K562 (cell line): ENCODE measurements at regions not wholly inside any gene's neighbourhood (a gene's known extent, or its start where the extent isn't known, plus 50 kb on each side); places are given as distances from the start of the nearest gene placed in this dataset.
A peak's percentile ranks its signal among the peaks of the same experiment; 100 is the strongest.

Source experiments
- ATAC-seq: fragments of 200-7000 bp; cut with Tn5 transposase; 3 replicates; pipeline ENCODE4 v1.9.1; 2020; ENCODE audit warnings: moderate library complexity
- BruUV-seq: library from RNA; stranded (reverse); fragments of 400-500 nt; replicated peaks from 2 replicates; lab custom pipeline; 2021; lab: Mats Ljungman, UMichigan
- CTCF ChIA-PET: fragments of 300-600 bp; formaldehyde crosslinking; extraction: SDS; loops from one replicate; lab custom pipeline; 2021; ENCODE audit warnings: low intra/inter-chr PET ratio; lab: Yijun Ruan, JAX
- POLR2A ChIA-PET: fragments of 300-600, 350-650 bp; sonication (Branson Sonifier 250); formaldehyde crosslinking; extraction: SDS; loops from one replicate; lab custom pipeline; 2021; ENCODE audit warnings: antibody characterized with exemption, inconsistent platforms; lab: Yijun Ruan, JAX
- DNase-seq, 4 experiments: peaks; one replicate each; pipeline versions ENCODE4 v3.0.0 to v3.0.0-alpha.2; 2011 to 2018; ENCODE audit warnings: low spot score in 3 of 4, mixed read lengths in 3 of 4; ENCODE audit errors: extremely low read depth in 1 of 4
- FAIRE-seq: peaks from 2 replicates; lab custom pipeline; 2011; peaks lifted over from hg19 to GRCh38; lab: Jason Lieb, UNC
- H2AFZ ChIP-seq: 2 replicates; pipeline ENCODE4 v1.6.0; 2011; ENCODE audit warnings: low read depth, low read length, control low read depth, inconsistent platforms
- H3K27ac ChIP-seq: fragments of 200-600 bp; 3 replicates; pipeline ENCODE4 v1.8.0; 2011; ENCODE audit warnings: low read depth, mild to moderate bottlenecking, control low read depth, inconsistent platforms, low read length, moderate library complexity, mixed read lengths; ENCODE audit errors: extremely low read depth
- H3K27me3 ChIP-seq, 2 experiments: fragments of 300-600 bp in 1 of 2; 2 replicates in 1 of 2; 3 replicates in 1 of 2; pipeline versions ENCODE4 v1.6.0 to v1.8.0; 2011; ENCODE audit warnings: inconsistent platforms in 2 of 2, low read length in 2 of 2, mild to moderate bottlenecking in 1 of 2, mixed read lengths in 1 of 2, moderate library complexity in 1 of 2; ENCODE audit not compliant: control insufficient read depth in 2 of 2, insufficient read depth in 2 of 2
- H3K36me3 ChIP-seq: fragments of 300-600 bp; 3 replicates; pipeline ENCODE4 v1.8.0; 2011; ENCODE audit warnings: mild to moderate bottlenecking, low read length, inconsistent platforms; ENCODE audit not compliant: control insufficient read depth, insufficient read depth
- H3K4me1 ChIP-seq, 2 experiments: fragments of 200-600 bp in 1 of 2; replicated peaks in 1 of 2; 2 replicates in 1 of 2; 3 replicates in 1 of 2; pipeline versions ENCODE4 v1.5.1 to v1.8.0; 2011; ENCODE audit warnings: inconsistent platforms in 2 of 2, low read length in 2 of 2, mild to moderate bottlenecking in 1 of 2, mixed read lengths in 1 of 2, moderate library complexity in 1 of 2; ENCODE audit not compliant: control insufficient read depth in 2 of 2, insufficient read depth in 2 of 2
- H3K4me2 ChIP-seq: 2 replicates; pipeline ENCODE4 v1.6.1; 2011; ENCODE audit warnings: low read length, control low read depth, inconsistent platforms, mixed read lengths; ENCODE audit not compliant: insufficient read depth
- H3K4me3 ChIP-seq: fragments of 200-600 bp; sonication (generic), shearing (Covaris generic); 2 replicates; pipeline ENCODE4 v1.5.1; 2016; ENCODE audit warnings: control low read depth, inconsistent platforms
- H3K79me2 ChIP-seq: fragments of 200-600 bp; 3 replicates; pipeline ENCODE4 v1.8.0; 2011; ENCODE audit warnings: low read length, inconsistent platforms; ENCODE audit not compliant: control insufficient read depth, insufficient read depth
- H3K9ac ChIP-seq, 2 experiments: 2 replicates each; pipeline versions ENCODE4 v1.6.0 to v1.6.1; 2011; ENCODE audit warnings: low read depth in 2 of 2, low read length in 2 of 2, control low read depth in 1 of 2, inconsistent platforms in 1 of 2, mild to moderate bottlenecking in 1 of 2, mixed read lengths in 1 of 2; ENCODE audit not compliant: insufficient read depth in 1 of 2
- H3K9me1 ChIP-seq: one replicate; pipeline ENCODE4 v1.6.0; 2011; ENCODE audit warnings: inconsistent platforms, mild to moderate bottlenecking, low read length, moderate library complexity; ENCODE audit not compliant: control insufficient read depth, insufficient read depth
- H3K9me3 ChIP-seq: replicated peaks from 2 replicates; pipeline ENCODE4 v1.5.1; 2011; ENCODE audit warnings: low read depth, low read length, inconsistent platforms; ENCODE audit not compliant: control insufficient read depth, insufficient read depth
- H4K20me1 ChIP-seq: replicated peaks from 2 replicates; pipeline ENCODE4 v1.6.1; 2011; ENCODE audit warnings: low read length, inconsistent platforms, mixed read lengths; ENCODE audit not compliant: control insufficient read depth, insufficient read depth
- ARID1B ChIP-seq: fragments of 450-650 bp; IDR thresholded peaks from 2 replicates; pipeline ENCODE4 v1.6.1; 2016; ENCODE audit warnings: antibody characterized with exemption, mild to moderate bottlenecking, inconsistent platforms
- C11orf30 ChIP-seq: fragments of 450-650 bp; IDR thresholded peaks from 2 replicates; pipeline ENCODE4 v1.6.1; 2016; ENCODE audit warnings: low read depth, mild to moderate bottlenecking
- FOSL1 ChIP-seq: fragments of 200-800 bp; sonication (Bioruptor generic); conservative IDR thresholded peaks from 2 replicates; pipeline ENCODE4 v1.6.1; 2016; ENCODE audit warnings: missing genetic modification characterization, missing compliant biosample characterization
- JUND ChIP-seq, 2 experiments: IDR thresholded peaks; 2 replicates in 1 of 2; 3 replicates in 1 of 2; pipeline ENCODE4 v1.6.1; 2011; ENCODE audit warnings: borderline replicate concordance in 2 of 2, low read depth in 2 of 2, low read length in 2 of 2, improper control_type of control experiment in 1 of 2, missing biosample characterization in 1 of 2, missing genetic modification characterization in 1 of 2, missing genetic modification reagents in 1 of 2
- MAFF ChIP-seq: IDR thresholded peaks from 2 replicates; pipeline ENCODE4 v1.6.1; 2012; ENCODE audit warnings: low read length, improper control_type of control experiment
- MAFG ChIP-seq: fragments of 450-650 bp; conservative IDR thresholded peaks from 2 replicates; pipeline ENCODE4 v1.6.1; 2016; ENCODE audit warnings: missing genetic modification characterization, missing compliant biosample characterization
- NFE2 ChIP-seq: IDR thresholded peaks from 2 replicates; pipeline ENCODE4 v1.6.1; 2014; ENCODE audit warnings: antibody characterized with exemption, low read depth
- NFIC ChIP-seq: fragments of 450-650 bp; IDR thresholded peaks from 2 replicates; pipeline ENCODE4 v1.6.1; 2017; ENCODE audit warnings: mild to moderate bottlenecking, inconsistent platforms
- RB1 ChIP-seq: fragments of 450-650 bp; IDR thresholded peaks from 2 replicates; pipeline ENCODE4 v1.6.1; 2017; ENCODE audit warnings: low read depth, mild to moderate bottlenecking
- SOX6 ChIP-seq: fragments of 450-650 bp; IDR thresholded peaks from 2 replicates; pipeline ENCODE4 v1.6.1; 2014; ENCODE audit warnings: mild to moderate bottlenecking
- ZNF316 ChIP-seq: fragments of 450-650 bp; IDR thresholded peaks from 2 replicates; pipeline ENCODE4 v1.6.1; 2016
- WGBS: fragments of 100-300 bp; shearing (Covaris generic); methylation state at CpG from one replicate; pipeline ENCODE4 v1.1.6; 2016; ENCODE audit warnings: low coverage, mixed read lengths; ENCODE audit not compliant: insufficient coverage; ENCODE audit errors: missing lambda C conversion rate; 5-methylcytosine and 5-hydroxymethylcytosine counted together
- in situ Hi-C: fragments of 300-500 bp; cut with MboI; formaldehyde crosslinking; loops from 4 replicates; pipeline ENCODE4 v1.15.0; 2018; ENCODE audit warnings: inconsistent platforms, mixed read lengths
- intact Hi-C: fragments of 100-400 bp; cut with micrococcal nuclease; formaldehyde crosslinking; loops from 2 replicates; pipeline ENCODE4 v1.14.2; 2022
- TF ChIP-seq, protein P1 (sequence below): sonication (generic); formaldehyde crosslinking; IDR thresholded peaks from 2 replicates; pipeline ENCODE4 v1.8.1; 2023; ENCODE audit warnings: missing genetic modification reagents, mild to moderate bottlenecking, borderline replicate concordance

DNA sequence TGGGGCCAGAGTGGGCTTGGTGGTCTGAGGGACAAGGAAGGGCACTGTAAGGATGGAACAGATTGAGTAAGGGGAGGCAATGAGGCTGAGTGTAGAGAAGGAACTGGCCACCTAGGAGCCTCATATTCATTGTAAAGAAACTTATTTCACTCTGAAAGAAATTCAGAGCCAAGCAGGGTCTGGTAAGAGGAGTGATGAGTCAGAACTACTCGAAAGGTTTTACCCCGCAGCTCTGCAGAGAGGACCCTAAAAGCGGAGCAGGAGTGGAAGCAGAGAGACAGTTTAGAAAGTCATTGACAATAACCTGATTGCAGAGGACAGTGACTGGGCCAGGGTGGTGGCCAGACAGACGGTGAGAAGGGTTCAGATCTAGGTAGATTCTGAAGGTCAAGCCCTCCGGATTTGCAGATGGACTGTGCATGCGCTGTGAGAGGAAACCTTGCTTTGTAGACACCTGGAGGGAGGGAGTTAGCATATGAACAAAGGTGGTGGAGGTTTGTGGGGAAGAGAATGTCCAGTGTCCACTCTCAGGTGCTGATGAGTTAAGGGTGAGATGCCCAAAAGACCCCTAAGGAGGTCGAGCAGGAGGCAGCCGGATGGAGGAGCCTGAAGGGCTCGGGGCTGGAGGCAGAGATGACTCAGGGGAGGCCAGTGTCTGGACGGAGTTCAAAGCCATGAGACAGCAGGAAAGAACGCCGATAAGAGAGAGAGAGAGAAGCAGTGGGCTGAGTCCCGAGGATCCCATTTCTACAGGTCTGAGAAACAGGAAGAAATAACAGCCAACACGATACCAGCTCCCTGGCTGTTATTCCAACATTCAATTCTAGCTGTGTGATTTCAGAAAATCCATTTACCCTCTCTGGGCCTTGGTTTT lies 546.0 kb downstream of the BRD1 start:
- CTCF ChIA-PET = no interaction called here
- FAIRE-seq = no peak

More for the DNA sequence above, 546.0 kb downstream of the BRD1 start:
- POLR2A ChIA-PET = no interaction called here
- TF ChIP-seq MAFF = peak; percentile 23; the same call in 1 of the 2 replicates
- TF ChIP-seq RB1 = no peak
- TF ChIP-seq, protein P1, sequence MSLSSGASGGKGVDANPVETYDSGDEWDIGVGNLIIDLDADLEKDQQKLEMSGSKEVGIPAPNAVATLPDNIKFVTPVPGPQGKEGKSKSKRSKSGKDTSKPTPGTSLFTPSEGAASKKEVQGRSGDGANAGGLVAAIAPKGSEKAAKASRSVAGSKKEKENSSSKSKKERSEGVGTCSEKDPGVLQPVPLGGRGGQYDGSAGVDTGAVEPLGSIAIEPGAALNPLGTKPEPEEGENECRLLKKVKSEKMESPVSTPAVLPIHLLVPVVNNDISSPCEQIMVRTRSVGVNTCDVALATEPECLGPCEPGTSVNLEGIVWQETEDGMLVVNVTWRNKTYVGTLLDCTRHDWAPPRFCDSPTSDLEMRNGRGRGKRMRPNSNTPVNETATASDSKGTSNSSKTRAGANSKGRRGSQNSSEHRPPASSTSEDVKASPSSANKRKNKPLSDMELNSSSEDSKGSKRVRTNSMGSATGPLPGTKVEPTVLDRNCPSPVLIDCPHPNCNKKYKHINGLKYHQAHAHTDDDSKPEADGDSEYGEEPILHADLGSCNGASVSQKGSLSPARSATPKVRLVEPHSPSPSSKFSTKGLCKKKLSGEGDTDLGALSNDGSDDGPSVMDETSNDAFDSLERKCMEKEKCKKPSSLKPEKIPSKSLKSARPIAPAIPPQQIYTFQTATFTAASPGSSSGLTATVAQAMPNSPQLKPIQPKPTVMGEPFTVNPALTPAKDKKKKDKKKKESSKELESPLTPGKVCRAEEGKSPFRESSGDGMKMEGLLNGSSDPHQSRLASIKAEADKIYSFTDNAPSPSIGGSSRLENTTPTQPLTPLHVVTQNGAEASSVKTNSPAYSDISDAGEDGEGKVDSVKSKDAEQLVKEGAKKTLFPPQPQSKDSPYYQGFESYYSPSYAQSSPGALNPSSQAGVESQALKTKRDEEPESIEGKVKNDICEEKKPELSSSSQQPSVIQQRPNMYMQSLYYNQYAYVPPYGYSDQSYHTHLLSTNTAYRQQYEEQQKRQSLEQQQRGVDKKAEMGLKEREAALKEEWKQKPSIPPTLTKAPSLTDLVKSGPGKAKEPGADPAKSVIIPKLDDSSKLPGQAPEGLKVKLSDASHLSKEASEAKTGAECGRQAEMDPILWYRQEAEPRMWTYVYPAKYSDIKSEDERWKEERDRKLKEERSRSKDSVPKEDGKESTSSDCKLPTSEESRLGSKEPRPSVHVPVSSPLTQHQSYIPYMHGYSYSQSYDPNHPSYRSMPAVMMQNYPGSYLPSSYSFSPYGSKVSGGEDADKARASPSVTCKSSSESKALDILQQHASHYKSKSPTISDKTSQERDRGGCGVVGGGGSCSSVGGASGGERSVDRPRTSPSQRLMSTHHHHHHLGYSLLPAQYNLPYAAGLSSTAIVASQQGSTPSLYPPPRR (CRISPR knock-in tag) = no peak
- peak; percentile 34; the same call in 1 of the 2 replicates for TF ChIP-seq C11orf30
- TF ChIP-seq JUND (IDR thresholded peaks at IDR 0.05; ENCODE audit: borderline replicate concordance, low read depth, low read length) = 0 out of 2 replicates have a peak, but pooled peaks have one; percentile 35
- no peak for TF ChIP-seq JUND (tag; IDR thresholded peaks at IDR 0.05; ENCODE audit: borderline replicate concordance, low read depth, low read length)
- no peak for TF ChIP-seq SOX6
- peak; percentile 7; the same call in 1 of the 2 replicates for TF ChIP-seq ZNF316
- TF ChIP-seq NFE2 = peak; percentile 39
- peak; percentile 48 for TF ChIP-seq MAFG (tag)
- TF ChIP-seq ARID1B = peak; percentile 20; the same call in 1 of the 2 replicates
- peak; percentile 57 for TF ChIP-seq NFIC
- TF ChIP-seq FOSL1 = peak; percentile 34; the same call in 1 of the 2 replicates
- TF ChIP-seq, all 486 proteins: peak for 9
- Histone ChIP-seq H2AFZ (no peak overlapping the region), H3K9me1 (no peaks in the 10 kb centered on the region), H3K9ac (no peak overlapping the region), H3K4me3 (no peak overlapping the region), H4K20me1 (no peaks in the 10 kb centered on the region), H3K4me1 (no peaks in the 10 kb centered on the region), H3K27me3 (peaks cover 0 to 34% of the 10 kb centered on the region in 2 experiments; a peak in 3 of 5 replicates), H3K36me3 (no peaks in the 10 kb centered on the region), H3K9me3 (no peaks in the 10 kb centered on the region), H3K27ac (no peak overlapping the region), H3K79me2 (no peaks in the 10 kb centered on the region), H3K4me2 (no peak overlapping the region)
- peak in 2 of 4 experiments; percentile 20 to 27 for DNase-seq
- intact Hi-C loops = no loop called here
- ATAC-seq = peak; percentile 55; the same call in 2 of the 3 replicates
- BruUV-seq = no TSS peak
- 0% methylated on average over 12 of the region's 14 CpGs for WGBS
- in situ Hi-C loops = no loop called here
